ENCODE measurements at regions not wholly inside any gene's neighbourhood (a gene's known extent, or its start where the extent isn't known, plus 50 kb on each side); places are given as distances from the start of the nearest gene placed in this dataset.

DNA sequence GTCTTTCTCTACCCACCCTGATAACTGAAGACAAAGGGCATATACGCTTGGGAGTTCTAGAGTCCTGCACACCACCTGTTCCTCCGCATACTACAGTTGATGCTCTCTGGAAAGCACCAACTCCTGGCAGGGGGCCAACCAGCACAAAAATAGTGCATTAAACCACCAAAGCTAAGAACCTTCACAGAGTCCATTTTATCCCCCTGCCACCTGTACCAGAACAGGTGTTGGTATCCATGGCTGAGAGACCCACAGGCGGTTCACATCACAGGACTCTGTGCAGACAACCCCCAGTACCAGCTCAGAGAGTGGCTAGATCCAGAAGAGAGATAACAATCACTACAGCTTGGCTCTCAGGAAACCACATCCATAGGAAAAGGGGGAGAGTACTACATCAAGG is 114.4 kb upstream of the POU1F1 start:
- Histone ChIP-seq H3K4me1 (no peaks in the 10 kb centered on the region), H3K4me3 (no peak overlapping the region), H3K27me3 (no peaks in the 10 kb centered on the region), H3K9me3 (peaks cover 0 to 4% (median 0%) of the 10 kb centered on the region in 4 donors), H3K36me3 (no peaks in the 10 kb centered on the region), H3K27ac (no peak overlapping the region)
- TF ChIP-seq EP300 (IDR thresholded peaks at IDR 0.05) = no peak
- TF ChIP-seq, protein P1, sequence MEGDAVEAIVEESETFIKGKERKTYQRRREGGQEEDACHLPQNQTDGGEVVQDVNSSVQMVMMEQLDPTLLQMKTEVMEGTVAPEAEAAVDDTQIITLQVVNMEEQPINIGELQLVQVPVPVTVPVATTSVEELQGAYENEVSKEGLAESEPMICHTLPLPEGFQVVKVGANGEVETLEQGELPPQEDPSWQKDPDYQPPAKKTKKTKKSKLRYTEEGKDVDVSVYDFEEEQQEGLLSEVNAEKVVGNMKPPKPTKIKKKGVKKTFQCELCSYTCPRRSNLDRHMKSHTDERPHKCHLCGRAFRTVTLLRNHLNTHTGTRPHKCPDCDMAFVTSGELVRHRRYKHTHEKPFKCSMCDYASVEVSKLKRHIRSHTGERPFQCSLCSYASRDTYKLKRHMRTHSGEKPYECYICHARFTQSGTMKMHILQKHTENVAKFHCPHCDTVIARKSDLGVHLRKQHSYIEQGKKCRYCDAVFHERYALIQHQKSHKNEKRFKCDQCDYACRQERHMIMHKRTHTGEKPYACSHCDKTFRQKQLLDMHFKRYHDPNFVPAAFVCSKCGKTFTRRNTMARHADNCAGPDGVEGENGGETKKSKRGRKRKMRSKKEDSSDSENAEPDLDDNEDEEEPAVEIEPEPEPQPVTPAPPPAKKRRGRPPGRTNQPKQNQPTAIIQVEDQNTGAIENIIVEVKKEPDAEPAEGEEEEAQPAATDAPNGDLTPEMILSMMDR (IDR thresholded peaks at IDR 0.05) = no peak
- TF ChIP-seq POLR2A (IDR thresholded peaks at IDR 0.05) = no peak
- 93 to 100% methylated on average over 3 of the region's 3 CpGs for WGBS, 2 donors
- DNase-seq (ENCODE audit: low spot score in 2 of 2) = no peak

DNA sequence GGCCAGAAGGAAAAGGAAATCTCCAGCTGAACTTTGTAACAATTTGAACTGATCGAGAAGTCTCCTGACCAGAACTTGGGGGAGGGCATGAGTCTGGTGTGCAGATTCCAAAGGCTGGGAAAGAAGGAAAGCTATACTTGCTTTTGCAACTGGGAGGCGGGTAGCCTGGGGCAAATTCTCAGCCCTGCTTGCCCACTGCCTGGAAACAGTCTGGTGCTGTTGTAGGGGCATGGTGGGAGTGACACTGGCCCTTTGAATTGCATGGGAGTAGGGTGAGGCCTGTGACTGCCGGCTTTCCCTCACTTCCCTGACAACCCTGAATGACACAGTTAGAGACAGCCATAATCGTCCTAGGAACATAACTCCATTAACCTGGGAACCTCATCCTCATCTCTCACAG is 114.0 kb upstream of the POU1F1 start:
- Histone ChIP-seq H3K27ac (no peak overlapping the region), H3K36me3 (no peaks in the 10 kb centered on the region), H3K9me3 (peaks cover 0 to 4% (median 0%) of the 10 kb centered on the region in 4 donors), H3K4me3 (no peak overlapping the region), H3K4me1 (no peaks in the 10 kb centered on the region), H3K27me3 (no peaks in the 10 kb centered on the region)
- WGBS, 2 donors = 38 to 55% methylated on average over 4 of the region's 4 CpGs
- TF ChIP-seq, protein P1 (IDR thresholded peaks at IDR 0.05) = no peak
- TF ChIP-seq EP300 (IDR thresholded peaks at IDR 0.05) = no peak
- no peak for DNase-seq (ENCODE audit: low spot score in 2 of 2)

DNA sequence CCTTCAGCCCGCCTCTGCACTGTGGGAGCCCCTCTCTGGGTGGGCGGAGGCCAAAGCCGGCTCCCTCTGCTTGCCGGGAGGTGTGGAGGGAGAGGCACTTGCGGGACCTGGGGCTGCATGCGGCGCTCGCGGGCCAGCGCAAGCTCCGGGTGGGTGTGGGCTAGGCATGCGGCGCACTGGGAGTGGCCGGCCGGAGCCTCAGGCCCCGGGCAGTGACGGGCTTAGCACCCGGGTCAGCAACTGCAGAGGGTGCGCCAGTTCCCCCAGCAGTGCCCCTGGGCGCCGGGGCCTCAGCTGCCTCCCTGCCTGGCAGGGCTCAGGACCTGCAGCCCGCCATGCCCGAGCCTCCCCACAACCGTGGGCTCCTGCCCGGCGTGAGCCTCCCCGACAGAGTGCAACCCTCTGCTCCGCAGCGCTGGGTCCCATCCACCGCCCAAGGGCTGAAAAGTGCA is 98.9 kb upstream of the POU1F1 start:
- Histone ChIP-seq H3K4me1 (no peaks in the 10 kb centered on the region), H3K27ac (no peak overlapping the region), H3K4me3 (no peak overlapping the region), H3K36me3 (no peaks in the 10 kb centered on the region), H3K27me3 (no peaks in the 10 kb centered on the region), H3K9me3 (peaks cover 0 to 6% (median 0%) of the 10 kb centered on the region in 4 donors)
- no peak for DNase-seq (ENCODE audit: low spot score in 2 of 2)
- WGBS, 2 donors = 97% methylated on average over 19 to 26 of the region's 30 CpGs
- TF ChIP-seq, protein P1 (IDR thresholded peaks at IDR 0.05) = no peak
- no peak for TF ChIP-seq EP300 (IDR thresholded peaks at IDR 0.05)
- TF ChIP-seq POLR2A (IDR thresholded peaks at IDR 0.05) = no peak

DNA sequence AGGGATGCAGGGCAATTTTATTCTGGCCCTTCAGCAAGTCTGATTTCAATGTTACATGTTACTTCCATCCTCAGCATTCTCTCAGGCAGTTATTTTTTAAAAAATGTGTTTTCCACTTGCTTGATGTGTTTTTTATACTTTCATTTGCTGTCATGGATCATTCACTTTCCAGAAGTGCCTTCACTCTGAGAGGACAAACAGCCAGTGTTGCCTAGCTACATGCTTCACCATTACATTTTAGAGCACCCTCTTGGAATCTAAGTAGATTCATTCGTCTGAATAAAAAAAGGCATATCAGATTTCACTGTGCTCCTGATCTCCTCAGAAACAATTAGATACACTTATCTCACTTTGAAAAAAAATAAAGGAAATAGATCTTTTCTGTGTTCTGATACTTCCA is 93.6 kb upstream of the POU1F1 start:
- no peak for DNase-seq (ENCODE audit: low spot score in 2 of 2)
- WGBS, 2 donors = 21 to 24% methylated on average over 1 of the region's 1 CpG
- no peaks in the 10 kb centered on the region for H3K4me1 ChIP-seq

DNA sequence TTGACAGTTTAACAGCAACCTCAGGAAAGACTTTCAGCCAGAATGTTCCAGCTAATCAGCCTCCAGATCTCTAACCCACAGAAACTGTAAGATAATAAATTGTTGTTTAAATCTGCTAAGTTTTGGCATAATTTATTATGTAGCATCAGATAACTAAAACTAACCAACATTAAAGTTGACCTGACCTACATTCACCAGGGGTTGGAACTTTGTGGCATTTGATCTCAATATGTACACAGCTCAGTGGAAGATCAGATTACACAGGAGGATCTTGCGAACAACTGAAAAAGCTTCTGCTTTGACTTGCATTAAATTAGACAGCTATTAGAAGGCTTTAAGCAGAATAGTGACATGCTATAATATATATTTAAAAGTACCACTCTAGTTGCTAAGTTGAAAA is 91.4 kb upstream of the POU1F1 start:
- H3K9me3 ChIP-seq = no peaks in the 10 kb centered on the region
- H3K36me3 ChIP-seq = no peaks in the 10 kb centered on the region
- H3K4me3 ChIP-seq = no peak overlapping the region
- TF ChIP-seq POLR2A (IDR thresholded peaks at IDR 0.05) (no peak), EP300 (IDR thresholded peaks at IDR 0.05) (no peak)
- TF ChIP-seq, protein P1 (IDR thresholded peaks at IDR 0.05) = no peak
- H3K27me3 ChIP-seq = no peaks in the 10 kb centered on the region
- WGBS, 2 donors = 79 to 82% methylated on average over 1 of the region's 1 CpG
- no peak for DNase-seq (ENCODE audit: low spot score in 2 of 2)
- H3K4me1 ChIP-seq = no peaks in the 10 kb centered on the region
- no peak overlapping the region for H3K27ac ChIP-seq

More for the DNA sequence above, 93.6 kb upstream of the POU1F1 start:
- Histone ChIP-seq H3K9me3 (peaks cover 0 to 2% (median 0%) of the 10 kb centered on the region in 4 donors), H3K27ac (no peak overlapping the region), H3K4me3 (no peak overlapping the region), H3K36me3 (no peaks in the 10 kb centered on the region), H3K27me3 (no peaks in the 10 kb centered on the region)
- no peak for TF ChIP-seq EP300 (IDR thresholded peaks at IDR 0.05)
- TF ChIP-seq, protein P1 (IDR thresholded peaks at IDR 0.05) = no peak
